ENCODE measurements at regions not wholly inside any gene's neighbourhood (a gene's known extent, or its start where the extent isn't known, plus 50 kb on each side); places are given as distances from the start of the nearest gene placed in this dataset.

- Histone ChIP-seq H3K9ac (ENCODE audit: low read length) (no peak overlapping the region), H3K4me1 (ENCODE audit: control insufficient read depth, insufficient read depth, low read length) (no peaks in the 10 kb centered on the region), H3K27me3 (replicated peaks; ENCODE audit: control insufficient read depth, insufficient read depth, low read length) (no peaks in the 10 kb centered on the region), H3K36me3 (ENCODE audit: control insufficient read depth, insufficient read depth, low read length, severe bottlenecking) (no peaks in the 10 kb centered on the region), H3K9me3 (ENCODE audit: control insufficient read depth, low read length) (peaks cover 15% of the 10 kb centered on the region), H3K4me3 (ENCODE audit: low read length) (no peak overlapping the region)
- no peak for DNase-seq (ENCODE audit: low read depth)
Measured at GRCh38 chr1:79874289-79874688, 867.8 kb upstream of the ADGRL4 start.

GRCh38 chr1:79859212-79859948 lies 852.9 kb upstream of the ADGRL4 start:
- DNase-seq (ENCODE audit: low read depth), result peak; percentile 83
- Histone ChIP-seq H3K27me3 (replicated peaks; ENCODE audit: control insufficient read depth, insufficient read depth, low read length) (no peaks in the 10 kb centered on the region), H3K9ac (ENCODE audit: low read length) (peak overlapping the region; percentile 18), H3K4me1 (ENCODE audit: control insufficient read depth, insufficient read depth, low read length) (peaks cover 18% of the 10 kb centered on the region), H3K36me3 (ENCODE audit: control insufficient read depth, insufficient read depth, low read length, severe bottlenecking) (no peaks in the 10 kb centered on the region), H3K9me3 (ENCODE audit: control insufficient read depth, low read length) (no peaks in the 10 kb centered on the region), H3K4me3 (ENCODE audit: low read length) (peak overlapping the region; percentile 51)

DNA sequence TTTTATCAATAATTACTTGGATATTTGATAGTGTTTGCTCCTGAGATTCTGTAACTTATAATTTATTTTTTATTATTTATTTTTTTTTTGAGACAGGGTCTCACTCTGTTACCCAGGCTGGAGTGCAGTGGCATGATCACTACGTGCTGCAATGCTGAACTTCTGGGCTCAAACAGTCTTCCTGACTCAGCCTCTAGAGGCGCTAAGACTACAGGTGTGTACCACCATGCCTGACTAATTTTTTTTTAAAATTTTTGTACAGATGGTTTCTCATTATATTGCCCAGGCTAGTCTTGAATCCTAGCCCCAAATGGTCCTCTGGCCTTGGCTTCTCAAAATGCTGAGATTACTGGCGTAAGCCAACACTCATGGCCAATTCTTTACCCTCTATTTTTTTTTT lies 845.5 kb upstream of the ADGRL4 start:
- no peaks in the 10 kb centered on the region for H3K4me1 ChIP-seq (ENCODE audit: control insufficient read depth, insufficient read depth, low read length)
- H3K9me3 ChIP-seq (ENCODE audit: control insufficient read depth, low read length), result no peaks in the 10 kb centered on the region
- no peak overlapping the region for H3K9ac ChIP-seq (ENCODE audit: low read length)
- no peak overlapping the region for H3K4me3 ChIP-seq (ENCODE audit: low read length)
- no peaks in the 10 kb centered on the region for H3K27me3 ChIP-seq (replicated peaks; ENCODE audit: control insufficient read depth, insufficient read depth, low read length)
- no peak for DNase-seq (ENCODE audit: low read depth)
- no peaks in the 10 kb centered on the region for H3K36me3 ChIP-seq (ENCODE audit: control insufficient read depth, insufficient read depth, low read length, severe bottlenecking)

DNA sequence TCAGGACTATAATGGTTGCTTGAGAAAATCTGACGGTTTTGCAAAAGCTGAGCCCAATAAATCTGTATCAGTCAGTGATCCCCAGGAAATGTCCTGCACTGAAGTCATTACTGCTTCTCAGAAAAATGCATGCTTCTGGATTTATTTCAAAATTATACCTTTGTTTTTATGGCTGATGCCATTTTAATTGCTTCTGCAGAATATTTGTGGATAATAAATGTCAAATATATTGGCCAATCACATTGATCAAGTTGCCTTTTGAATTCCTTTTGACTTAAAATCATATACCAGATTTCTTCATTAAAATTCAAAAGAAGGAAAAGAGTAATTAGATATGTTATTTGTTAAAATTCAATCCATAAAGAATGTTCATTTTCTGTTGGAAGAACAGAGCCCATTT lies 842.9 kb upstream of the ADGRL4 start:
- H3K9ac ChIP-seq (ENCODE audit: low read length), result no peak overlapping the region
- no peak overlapping the region for H3K4me3 ChIP-seq (ENCODE audit: low read length)
- H3K4me1 ChIP-seq (ENCODE audit: control insufficient read depth, insufficient read depth, low read length), result no peaks in the 10 kb centered on the region
- no peak for DNase-seq (ENCODE audit: low read depth)
- no peaks in the 10 kb centered on the region for H3K9me3 ChIP-seq (ENCODE audit: control insufficient read depth, low read length)
- no peaks in the 10 kb centered on the region for H3K27me3 ChIP-seq (replicated peaks; ENCODE audit: control insufficient read depth, insufficient read depth, low read length)
- no peaks in the 10 kb centered on the region for H3K36me3 ChIP-seq (ENCODE audit: control insufficient read depth, insufficient read depth, low read length, severe bottlenecking)

- Histone ChIP-seq H3K9me3 (ENCODE audit: control insufficient read depth, low read length) (no peaks in the 10 kb centered on the region), H3K27me3 (replicated peaks; ENCODE audit: control insufficient read depth, insufficient read depth, low read length) (no peaks in the 10 kb centered on the region), H3K36me3 (ENCODE audit: control insufficient read depth, insufficient read depth, low read length, severe bottlenecking) (no peaks in the 10 kb centered on the region), H3K4me3 (ENCODE audit: low read length) (no peak overlapping the region), H3K9ac (ENCODE audit: low read length) (no peak overlapping the region), H3K4me1 (ENCODE audit: control insufficient read depth, insufficient read depth, low read length) (no peaks in the 10 kb centered on the region)
- no peak for DNase-seq (ENCODE audit: low read depth)
Measured at GRCh38 chr1:79848316-79848715, 841.8 kb upstream of the ADGRL4 start.

DNA sequence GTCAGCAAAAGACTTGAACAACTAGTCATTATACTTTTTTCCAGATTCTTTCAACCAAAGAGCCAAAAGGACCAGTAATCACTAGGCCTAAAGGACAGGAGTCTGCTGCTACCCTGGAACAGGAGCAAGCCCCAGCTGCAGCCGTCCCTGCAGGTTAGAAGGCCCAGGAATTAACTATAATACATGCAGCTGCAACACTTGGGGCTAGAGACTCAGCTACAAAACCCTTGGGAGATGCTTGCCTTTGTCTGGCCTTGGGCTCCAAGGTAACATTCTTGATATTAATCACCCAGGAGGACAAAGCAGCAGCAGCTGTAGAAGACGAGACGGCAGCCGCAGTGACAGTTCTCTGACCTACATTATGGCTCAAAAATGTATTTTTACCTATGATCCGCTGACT lies 841.2 kb upstream of the ADGRL4 start:
- H3K4me3 ChIP-seq (ENCODE audit: low read length), result no peak overlapping the region
- no peaks in the 10 kb centered on the region for H3K4me1 ChIP-seq (ENCODE audit: control insufficient read depth, insufficient read depth, low read length)
- H3K9me3 ChIP-seq (ENCODE audit: control insufficient read depth, low read length), result no peaks in the 10 kb centered on the region
- DNase-seq (ENCODE audit: low read depth), result no peak
- no peaks in the 10 kb centered on the region for H3K27me3 ChIP-seq (replicated peaks; ENCODE audit: control insufficient read depth, insufficient read depth, low read length)
- H3K36me3 ChIP-seq (ENCODE audit: control insufficient read depth, insufficient read depth, low read length, severe bottlenecking), result no peaks in the 10 kb centered on the region
- no peak overlapping the region for H3K9ac ChIP-seq (ENCODE audit: low read length)

GRCh38 chr1:79845936-79846335 lies 839.4 kb upstream of the ADGRL4 start:
- H3K9me3 ChIP-seq (ENCODE audit: control insufficient read depth, low read length), result no peaks in the 10 kb centered on the region

GRCh38 chr1:79842811-79843210 lies 836.3 kb upstream of the ADGRL4 start:
- DNase-seq (ENCODE audit: low read depth), result no peak
- H3K9ac ChIP-seq (ENCODE audit: low read length), result no peak overlapping the region
- no peaks in the 10 kb centered on the region for H3K27me3 ChIP-seq (replicated peaks; ENCODE audit: control insufficient read depth, insufficient read depth, low read length)
- no peak overlapping the region for H3K4me3 ChIP-seq (ENCODE audit: low read length)
- no peaks in the 10 kb centered on the region for H3K9me3 ChIP-seq (ENCODE audit: control insufficient read depth, low read length)
- H3K36me3 ChIP-seq (ENCODE audit: control insufficient read depth, insufficient read depth, low read length, severe bottlenecking), result no peaks in the 10 kb centered on the region
- no peaks in the 10 kb centered on the region for H3K4me1 ChIP-seq (ENCODE audit: control insufficient read depth, insufficient read depth, low read length)

More at GRCh38 chr1:79845936-79846335, 839.4 kb upstream of the ADGRL4 start:
- no peaks in the 10 kb centered on the region for H3K27me3 ChIP-seq (replicated peaks; ENCODE audit: control insufficient read depth, insufficient read depth, low read length)
- H3K4me1 ChIP-seq (ENCODE audit: control insufficient read depth, insufficient read depth, low read length), result no peaks in the 10 kb centered on the region
- DNase-seq (ENCODE audit: low read depth), result peak; percentile 14
- H3K36me3 ChIP-seq (ENCODE audit: control insufficient read depth, insufficient read depth, low read length, severe bottlenecking), result no peaks in the 10 kb centered on the region
- no peak overlapping the region for H3K4me3 ChIP-seq (ENCODE audit: low read length)
- H3K9ac ChIP-seq (ENCODE audit: low read length), result no peak overlapping the region

DNA sequence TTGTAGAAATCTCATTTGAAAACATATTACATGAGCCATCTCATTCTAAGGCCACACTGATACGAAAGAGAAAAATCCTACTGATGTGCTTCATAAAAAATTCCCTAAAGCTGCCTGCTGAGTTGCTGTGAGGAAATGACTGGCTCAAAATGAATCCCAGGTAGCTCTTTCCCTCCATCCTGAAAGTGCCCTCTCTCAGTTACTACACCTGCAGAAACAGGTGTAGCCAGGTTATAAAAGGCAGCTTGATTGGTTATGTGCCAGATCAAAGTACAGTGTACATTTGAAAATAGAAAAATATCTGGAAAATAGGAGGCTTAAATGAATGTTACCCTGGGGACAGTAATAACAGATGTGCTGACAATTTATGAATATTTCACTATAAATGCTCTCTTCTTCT lies 833.4 kb upstream of the ADGRL4 start:
- Histone ChIP-seq H3K4me3 (ENCODE audit: low read length) (no peak overlapping the region), H3K4me1 (ENCODE audit: control insufficient read depth, insufficient read depth, low read length) (no peaks in the 10 kb centered on the region), H3K9ac (ENCODE audit: low read length) (no peak overlapping the region), H3K9me3 (ENCODE audit: control insufficient read depth, low read length) (no peaks in the 10 kb centered on the region), H3K27me3 (replicated peaks; ENCODE audit: control insufficient read depth, insufficient read depth, low read length) (no peaks in the 10 kb centered on the region), H3K36me3 (ENCODE audit: control insufficient read depth, insufficient read depth, low read length, severe bottlenecking) (no peaks in the 10 kb centered on the region)
- DNase-seq (ENCODE audit: low read depth), result no peak

DNA sequence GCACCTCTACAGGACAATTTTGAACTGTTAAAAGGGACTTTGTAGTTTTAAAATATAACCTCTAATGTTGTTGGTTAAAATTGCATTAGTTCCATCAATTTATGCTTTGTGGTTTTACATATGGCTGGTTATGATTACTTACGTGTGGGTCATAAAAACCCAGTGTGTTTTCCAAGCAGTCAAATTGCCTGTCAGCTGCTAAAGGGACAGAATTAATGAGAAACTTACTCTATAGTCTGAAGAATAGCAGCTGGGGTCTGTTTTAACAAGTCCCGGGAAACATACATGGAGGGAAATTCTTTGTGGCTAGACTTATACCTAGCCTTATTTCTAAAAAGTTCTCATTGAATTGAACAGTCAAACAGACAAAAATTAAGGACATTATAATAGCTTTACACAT lies 820.9 kb upstream of the ADGRL4 start:
- no peak overlapping the region for H3K9ac ChIP-seq (ENCODE audit: low read length)
- no peaks in the 10 kb centered on the region for H3K4me1 ChIP-seq (ENCODE audit: control insufficient read depth, insufficient read depth, low read length)
- H3K4me3 ChIP-seq (ENCODE audit: low read length), result no peak overlapping the region
- no peaks in the 10 kb centered on the region for H3K9me3 ChIP-seq (ENCODE audit: control insufficient read depth, low read length)
- no peaks in the 10 kb centered on the region for H3K36me3 ChIP-seq (ENCODE audit: control insufficient read depth, insufficient read depth, low read length, severe bottlenecking)
- H3K27me3 ChIP-seq (replicated peaks; ENCODE audit: control insufficient read depth, insufficient read depth, low read length), result no peaks in the 10 kb centered on the region
- no peak for DNase-seq (ENCODE audit: low read depth)

DNA sequence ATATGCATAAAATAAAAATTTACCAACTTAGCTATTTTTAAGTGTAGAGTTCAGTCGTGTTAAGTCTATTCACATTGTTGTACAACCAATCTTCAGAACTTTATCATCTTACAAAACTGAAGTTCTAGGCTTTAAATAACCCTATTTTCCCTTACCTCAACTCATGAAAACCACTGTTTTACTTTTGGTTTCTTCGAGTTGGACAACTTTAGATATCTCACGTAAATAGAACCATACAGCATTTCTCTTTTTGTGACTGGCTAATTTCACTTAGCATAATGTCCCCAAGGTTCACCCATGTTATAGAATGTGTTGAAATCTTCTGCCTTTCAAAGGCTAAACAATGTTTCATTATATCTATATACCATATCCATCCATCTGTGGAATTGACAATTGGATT lies 819.0 kb upstream of the ADGRL4 start:
- Histone ChIP-seq H3K27me3 (replicated peaks; ENCODE audit: control insufficient read depth, insufficient read depth, low read length) (no peaks in the 10 kb centered on the region), H3K4me3 (ENCODE audit: low read length) (no peak overlapping the region), H3K9me3 (ENCODE audit: control insufficient read depth, low read length) (no peaks in the 10 kb centered on the region), H3K36me3 (ENCODE audit: control insufficient read depth, insufficient read depth, low read length, severe bottlenecking) (no peaks in the 10 kb centered on the region), H3K9ac (ENCODE audit: low read length) (no peak overlapping the region), H3K4me1 (ENCODE audit: control insufficient read depth, insufficient read depth, low read length) (no peaks in the 10 kb centered on the region)
- no peak for DNase-seq (ENCODE audit: low read depth)

GRCh38 chr1:79822053-79822452 lies 815.5 kb upstream of the ADGRL4 start:
- Histone ChIP-seq H3K9me3 (ENCODE audit: control insufficient read depth, low read length) (no peaks in the 10 kb centered on the region), H3K27me3 (replicated peaks; ENCODE audit: control insufficient read depth, insufficient read depth, low read length) (no peaks in the 10 kb centered on the region), H3K4me3 (ENCODE audit: low read length) (no peak overlapping the region), H3K9ac (ENCODE audit: low read length) (no peak overlapping the region), H3K36me3 (ENCODE audit: control insufficient read depth, insufficient read depth, low read length, severe bottlenecking) (no peaks in the 10 kb centered on the region), H3K4me1 (ENCODE audit: control insufficient read depth, insufficient read depth, low read length) (peaks cover 5% of the 10 kb centered on the region)
- no peak for DNase-seq (ENCODE audit: low read depth)

Measured in adipocyte (in vitro differentiated cells).